ENCODE measurements at regions not wholly inside any gene's neighbourhood (a gene's known extent, or its start where the extent isn't known, plus 50 kb on each side); places are given as distances from the start of the nearest gene placed in this dataset.

DNA sequence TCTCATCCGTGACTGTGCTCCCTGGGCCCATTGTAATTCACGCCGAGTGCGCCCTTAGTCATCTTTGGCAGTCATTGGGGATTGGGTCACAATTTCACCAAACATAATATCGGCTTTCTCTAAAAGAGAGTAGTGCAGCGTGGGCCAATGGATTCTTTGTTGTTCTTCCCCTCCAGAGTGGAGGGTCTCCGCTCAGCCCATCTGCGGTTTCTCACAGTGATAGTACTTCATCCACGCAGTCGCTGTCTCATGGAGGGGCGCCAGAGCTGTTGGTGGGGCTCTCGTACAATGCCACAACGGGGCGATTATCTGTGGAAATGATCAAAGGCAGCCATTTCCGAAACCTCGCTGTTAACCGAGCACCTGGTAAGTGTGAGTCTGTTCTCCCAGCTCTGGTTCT is 321.8 kb downstream of the SNAPC1 start:
- TF ChIP-seq, protein P1, sequence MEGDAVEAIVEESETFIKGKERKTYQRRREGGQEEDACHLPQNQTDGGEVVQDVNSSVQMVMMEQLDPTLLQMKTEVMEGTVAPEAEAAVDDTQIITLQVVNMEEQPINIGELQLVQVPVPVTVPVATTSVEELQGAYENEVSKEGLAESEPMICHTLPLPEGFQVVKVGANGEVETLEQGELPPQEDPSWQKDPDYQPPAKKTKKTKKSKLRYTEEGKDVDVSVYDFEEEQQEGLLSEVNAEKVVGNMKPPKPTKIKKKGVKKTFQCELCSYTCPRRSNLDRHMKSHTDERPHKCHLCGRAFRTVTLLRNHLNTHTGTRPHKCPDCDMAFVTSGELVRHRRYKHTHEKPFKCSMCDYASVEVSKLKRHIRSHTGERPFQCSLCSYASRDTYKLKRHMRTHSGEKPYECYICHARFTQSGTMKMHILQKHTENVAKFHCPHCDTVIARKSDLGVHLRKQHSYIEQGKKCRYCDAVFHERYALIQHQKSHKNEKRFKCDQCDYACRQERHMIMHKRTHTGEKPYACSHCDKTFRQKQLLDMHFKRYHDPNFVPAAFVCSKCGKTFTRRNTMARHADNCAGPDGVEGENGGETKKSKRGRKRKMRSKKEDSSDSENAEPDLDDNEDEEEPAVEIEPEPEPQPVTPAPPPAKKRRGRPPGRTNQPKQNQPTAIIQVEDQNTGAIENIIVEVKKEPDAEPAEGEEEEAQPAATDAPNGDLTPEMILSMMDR (IDR thresholded peaks at IDR 0.05): no peak
- H3K36me3 ChIP-seq: no peaks in the 10 kb centered on the region
- H3K27ac ChIP-seq: no peak overlapping the region
- no peak overlapping the region for H3K4me3 ChIP-seq
- intact Hi-C loops (cut with DNase I): no loop called here
- DNase-seq: no peak
- no peaks in the 10 kb centered on the region for H3K9me3 ChIP-seq
- H3K4me1 ChIP-seq: no peaks in the 10 kb centered on the region
- no peak overlapping the region for H3K9ac ChIP-seq (ENCODE audit: low read depth in 2 of 2, low read length in 2 of 2)
- no peaks in the 10 kb centered on the region for H3K27me3 ChIP-seq

DNA sequence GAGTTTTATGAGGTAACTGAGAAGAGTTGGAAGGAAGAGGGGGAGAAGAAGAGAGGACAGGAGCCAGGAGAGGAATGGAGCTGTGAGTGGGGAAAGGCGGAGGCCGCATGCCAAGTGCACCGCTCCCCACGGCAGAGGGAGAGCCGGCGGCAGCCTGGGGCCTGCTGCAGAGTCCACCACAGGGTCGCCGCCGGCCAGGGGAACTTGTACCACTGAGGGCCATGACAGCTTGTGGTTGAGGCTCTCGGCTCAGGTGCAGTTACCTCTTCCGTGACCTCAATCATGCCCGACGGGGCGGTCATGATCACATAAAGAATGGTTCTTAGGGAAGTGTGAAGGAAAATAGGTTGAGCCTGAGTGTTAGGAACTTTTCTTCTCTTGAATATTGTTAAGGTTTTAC is 325.0 kb downstream of the SNAPC1 start:
- Histone ChIP-seq H3K9me3 (no peaks in the 10 kb centered on the region), H3K27ac (no peak overlapping the region), H3K4me3 (no peak overlapping the region), H3K4me1 (no peaks in the 10 kb centered on the region), H3K36me3 (no peaks in the 10 kb centered on the region), H3K9ac (ENCODE audit: low read depth in 2 of 2, low read length in 2 of 2) (no peak overlapping the region), H3K27me3 (no peaks in the 10 kb centered on the region)
- TF ChIP-seq, protein P1 (IDR thresholded peaks at IDR 0.05): no peak
- intact Hi-C loops (cut with DNase I): no loop called here
- DNase-seq: no peak

DNA sequence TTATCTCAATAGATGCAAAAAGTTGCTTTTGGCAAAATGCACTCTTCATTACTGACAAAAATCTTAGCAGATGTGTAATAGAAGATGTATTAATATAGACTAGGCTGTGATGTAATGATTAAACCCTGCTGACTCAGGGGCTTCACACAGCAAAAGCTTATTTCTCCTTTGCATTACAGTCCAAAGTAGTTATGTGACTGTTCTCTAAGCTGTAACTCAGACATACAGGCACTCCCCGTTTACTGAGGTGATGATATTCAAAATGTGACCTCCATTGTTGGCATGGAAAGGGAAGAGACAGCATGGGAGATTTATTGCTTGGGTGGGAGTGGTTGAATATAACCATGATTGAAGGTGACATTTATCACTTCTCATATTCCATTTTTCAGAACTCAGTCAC is 331.5 kb downstream of the SNAPC1 start:
- Histone ChIP-seq H3K4me1 (no peaks in the 10 kb centered on the region), H3K9ac (ENCODE audit: low read depth in 2 of 2, low read length in 2 of 2) (no peak overlapping the region), H3K9me3 (no peaks in the 10 kb centered on the region), H3K27me3 (no peaks in the 10 kb centered on the region), H3K36me3 (no peaks in the 10 kb centered on the region), H3K4me3 (no peak overlapping the region), H3K27ac (no peak overlapping the region)
- DNase-seq: no peak
- intact Hi-C loops (cut with DNase I): no loop called here
- TF ChIP-seq, protein P1 (IDR thresholded peaks at IDR 0.05): no peak

DNA sequence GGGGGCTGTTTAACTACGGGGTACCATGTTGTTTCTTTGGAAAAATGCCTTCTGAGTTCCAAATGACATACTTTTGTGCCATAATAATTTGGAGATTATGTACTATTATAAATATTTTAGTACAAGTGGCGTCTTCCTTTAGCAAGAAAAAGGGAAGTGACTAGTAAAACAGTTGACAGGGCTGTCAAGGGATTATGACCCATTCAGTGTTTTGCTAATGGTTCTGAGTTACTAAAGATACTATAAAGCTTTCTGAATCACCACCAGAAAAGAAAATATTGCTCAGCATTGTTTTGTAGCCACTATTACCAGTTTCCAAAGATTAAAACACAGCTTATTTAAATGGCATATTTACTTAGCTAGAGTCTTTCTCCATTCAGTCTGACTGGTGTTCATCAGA is 334.9 kb downstream of the SNAPC1 start:
- intact Hi-C loops (cut with DNase I): no loop called here
- DNase-seq: no peak
- no peaks in the 10 kb centered on the region for H3K36me3 ChIP-seq
- no peak overlapping the region for H3K4me3 ChIP-seq
- TF ChIP-seq, protein P1 (IDR thresholded peaks at IDR 0.05): no peak
- H3K9me3 ChIP-seq: no peaks in the 10 kb centered on the region
- no peaks in the 10 kb centered on the region for H3K27me3 ChIP-seq
- no peaks in the 10 kb centered on the region for H3K4me1 ChIP-seq
- H3K27ac ChIP-seq: no peak overlapping the region
- no peak overlapping the region for H3K9ac ChIP-seq (ENCODE audit: low read depth in 2 of 2, low read length in 2 of 2)

DNA sequence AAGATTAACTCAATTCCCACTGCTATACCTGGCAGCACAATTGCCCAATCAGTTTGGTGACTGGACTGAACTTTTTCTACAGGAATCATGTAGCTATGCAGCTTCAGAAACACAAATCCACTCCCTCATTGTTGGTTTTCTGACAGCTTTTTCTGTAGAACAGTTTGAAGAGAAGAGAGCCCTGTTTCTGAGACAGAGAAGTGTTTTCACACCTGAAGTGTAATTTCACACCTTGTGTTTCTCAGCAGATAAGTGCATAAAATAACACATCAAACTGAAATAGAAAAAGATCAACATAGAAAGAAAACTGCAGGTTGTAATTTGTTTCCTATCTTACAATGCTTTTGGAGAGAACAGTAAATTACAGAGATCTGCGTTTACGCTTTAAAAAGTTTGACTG is 335.6 kb downstream of the SNAPC1 start:
- no peaks in the 10 kb centered on the region for H3K36me3 ChIP-seq
- no peaks in the 10 kb centered on the region for H3K4me1 ChIP-seq
- no peaks in the 10 kb centered on the region for H3K27me3 ChIP-seq
- H3K9me3 ChIP-seq: no peaks in the 10 kb centered on the region
- TF ChIP-seq, protein P1 (IDR thresholded peaks at IDR 0.05): no peak
- H3K9ac ChIP-seq (ENCODE audit: low read depth in 2 of 2, low read length in 2 of 2): no peak overlapping the region
- H3K4me3 ChIP-seq: no peak overlapping the region
- DNase-seq: no peak
- no peak overlapping the region for H3K27ac ChIP-seq
- intact Hi-C loops (cut with DNase I): no loop called here

GRCh38 chr14:62098357-62098756 is 336.1 kb downstream of the SNAPC1 start:
- Histone ChIP-seq H3K36me3 (no peaks in the 10 kb centered on the region), H3K4me3 (no peak overlapping the region), H3K9ac (ENCODE audit: low read depth in 2 of 2, low read length in 2 of 2) (no peak overlapping the region), H3K27me3 (no peaks in the 10 kb centered on the region), H3K9me3 (no peaks in the 10 kb centered on the region), H3K27ac (no peak overlapping the region), H3K4me1 (no peaks in the 10 kb centered on the region)
- intact Hi-C loops (cut with DNase I): no loop called here
- DNase-seq: no peak
- TF ChIP-seq, protein P1 (IDR thresholded peaks at IDR 0.05): no peak
